ENCODE measurements at regions not wholly inside any gene's neighbourhood (a gene's known extent, or its start where the extent isn't known, plus 50 kb on each side); places are given as distances from the start of the nearest gene placed in this dataset.

DNA sequence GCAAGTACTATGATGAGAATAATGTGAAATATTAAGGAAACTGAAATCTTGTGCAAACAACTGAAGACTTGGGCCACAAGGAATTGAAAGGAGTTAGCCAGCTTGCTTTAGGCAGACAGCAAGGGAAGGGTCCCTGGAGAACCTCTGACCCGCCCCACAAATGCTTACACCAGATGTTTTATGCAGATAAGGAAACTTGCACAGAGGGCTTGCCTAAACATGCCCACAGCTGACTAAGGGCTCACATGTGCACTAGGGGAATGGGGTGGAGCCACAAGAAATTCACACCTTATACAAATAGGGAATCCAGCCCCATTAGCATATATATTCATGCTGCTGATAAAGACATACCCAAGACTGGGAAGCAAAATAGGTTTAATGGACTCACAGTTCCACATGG is 86.1 kb upstream of the CYYR1 start:
- Mint-ChIP-seq H3K27me3 (peaks cover 3% of the 10 kb centered on the region), H3K9me3 (ENCODE audit: insufficient read depth) (peaks cover 6% of the 10 kb centered on the region), H3K27ac (no peak overlapping the region), H3K4me3 (no peak overlapping the region), H3K4me1 (no peaks in the 10 kb centered on the region)
- POLR2A ChIA-PET, result no interaction called here
- no peaks in the 10 kb centered on the region for H3K36me3 ChIP-seq (replicated peaks in 1 of 2; ENCODE audit: control extremely low read depth in 1 of 2, control insufficient read depth in 1 of 2, extremely low read depth in 1 of 2, insufficient read depth in 2 of 2, low read length in 1 of 2)
- CTCF ChIA-PET, result no interaction called here
- no CpG with 5 or more reads among the region's 1 CpG for WGBS (ENCODE audit: insufficient coverage)
- no peak overlapping the region for H3K4me3 ChIP-seq (ENCODE audit: control extremely low read depth in 1 of 5, extremely low read depth in 1 of 5, insufficient read depth in 1 of 5, low read depth in 2 of 5, low read length in 4 of 5)
- no peak overlapping the region for H3K27ac ChIP-seq (ENCODE audit: low read length in 2 of 2)
- DNase-seq (no peak), ATAC-seq (ENCODE audit: low read depth) (no peak)
- intact Hi-C loops (cut with micrococcal nuclease), result loop anchor here (10.0 kb wide), 1 partner anchor 56 kb away; no protein-coding TSS in a partner anchor
- no peaks in the 10 kb centered on the region for H3K79me2 ChIP-seq (ENCODE audit: control insufficient read depth, insufficient read depth, low read length)
- no peak overlapping the region for H3K4me2 ChIP-seq (replicated peaks; ENCODE audit: low read depth, low read length, poor library complexity, severe bottlenecking)
- no peaks in the 10 kb centered on the region for H3K9me3 ChIP-seq (ENCODE audit: control extremely low read depth in 1 of 3, control insufficient read depth in 2 of 3, insufficient read depth in 1 of 3, low read length in 2 of 3)
- no peak for TF ChIP-seq EZH2 (IDR thresholded peaks at IDR 0.05; ENCODE audit: borderline replicate concordance, insufficient read depth, low read depth, low read length, poor library complexity, severe bottlenecking)
- TF ChIP-seq, protein P1, sequence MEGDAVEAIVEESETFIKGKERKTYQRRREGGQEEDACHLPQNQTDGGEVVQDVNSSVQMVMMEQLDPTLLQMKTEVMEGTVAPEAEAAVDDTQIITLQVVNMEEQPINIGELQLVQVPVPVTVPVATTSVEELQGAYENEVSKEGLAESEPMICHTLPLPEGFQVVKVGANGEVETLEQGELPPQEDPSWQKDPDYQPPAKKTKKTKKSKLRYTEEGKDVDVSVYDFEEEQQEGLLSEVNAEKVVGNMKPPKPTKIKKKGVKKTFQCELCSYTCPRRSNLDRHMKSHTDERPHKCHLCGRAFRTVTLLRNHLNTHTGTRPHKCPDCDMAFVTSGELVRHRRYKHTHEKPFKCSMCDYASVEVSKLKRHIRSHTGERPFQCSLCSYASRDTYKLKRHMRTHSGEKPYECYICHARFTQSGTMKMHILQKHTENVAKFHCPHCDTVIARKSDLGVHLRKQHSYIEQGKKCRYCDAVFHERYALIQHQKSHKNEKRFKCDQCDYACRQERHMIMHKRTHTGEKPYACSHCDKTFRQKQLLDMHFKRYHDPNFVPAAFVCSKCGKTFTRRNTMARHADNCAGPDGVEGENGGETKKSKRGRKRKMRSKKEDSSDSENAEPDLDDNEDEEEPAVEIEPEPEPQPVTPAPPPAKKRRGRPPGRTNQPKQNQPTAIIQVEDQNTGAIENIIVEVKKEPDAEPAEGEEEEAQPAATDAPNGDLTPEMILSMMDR (IDR thresholded peaks at IDR 0.05), result no peak
- H2AFZ ChIP-seq (ENCODE audit: insufficient read depth, low read depth, low read length, poor library complexity, severe bottlenecking), result no peak overlapping the region
- H3K27me3 ChIP-seq (replicated peaks in 1 of 4; ENCODE audit: control extremely low read depth in 1 of 4, control insufficient read depth in 3 of 4, insufficient read depth in 4 of 4, low read length in 3 of 4), result no peaks in the 10 kb centered on the region
- no peaks in the 10 kb centered on the region for H4K20me1 ChIP-seq (ENCODE audit: control insufficient read depth, insufficient read depth, low read length, poor library complexity, severe bottlenecking)
- no peak overlapping the region for H3K9ac ChIP-seq (ENCODE audit: low read length)
- H3K4me1 ChIP-seq (ENCODE audit: control insufficient read depth in 2 of 2, insufficient read depth in 2 of 2, low read length in 2 of 2), result no peaks in the 10 kb centered on the region

DNA sequence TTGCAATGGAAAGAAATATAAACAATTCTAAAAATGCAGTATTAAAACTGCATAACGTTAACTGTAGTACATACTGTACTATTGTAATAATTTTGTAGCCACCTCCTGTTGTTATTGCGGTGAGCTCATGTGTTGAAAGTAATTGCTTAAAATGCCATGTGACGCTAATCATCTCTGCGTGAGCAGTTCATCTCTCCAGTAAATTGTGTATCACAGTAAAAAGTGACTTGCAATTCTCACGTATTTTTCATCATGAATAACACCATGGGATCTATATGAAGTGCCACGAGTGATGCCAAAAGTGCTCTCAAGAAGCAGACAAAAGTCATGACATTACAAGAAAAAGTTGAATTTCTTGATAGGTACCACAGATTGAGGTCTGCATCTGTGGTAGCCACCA is 82.4 kb upstream of the CYYR1 start:
- CTCF ChIA-PET, result no interaction called here
- Histone ChIP-seq H3K4me2 (replicated peaks; ENCODE audit: low read depth, low read length, poor library complexity, severe bottlenecking) (no peak overlapping the region), H3K27me3 (replicated peaks in 1 of 4; ENCODE audit: control extremely low read depth in 1 of 4, control insufficient read depth in 3 of 4, insufficient read depth in 4 of 4, low read length in 3 of 4) (no peaks in the 10 kb centered on the region), H3K4me3 (ENCODE audit: control extremely low read depth in 1 of 5, extremely low read depth in 1 of 5, insufficient read depth in 1 of 5, low read depth in 2 of 5, low read length in 4 of 5) (no peak overlapping the region), H4K20me1 (ENCODE audit: control insufficient read depth, insufficient read depth, low read length, poor library complexity, severe bottlenecking) (no peaks in the 10 kb centered on the region), H3K36me3 (replicated peaks in 1 of 2; ENCODE audit: control extremely low read depth in 1 of 2, control insufficient read depth in 1 of 2, extremely low read depth in 1 of 2, insufficient read depth in 2 of 2, low read length in 1 of 2) (no peaks in the 10 kb centered on the region), H2AFZ (ENCODE audit: insufficient read depth, low read depth, low read length, poor library complexity, severe bottlenecking) (no peak overlapping the region), H3K9me3 (ENCODE audit: control extremely low read depth in 1 of 3, control insufficient read depth in 2 of 3, insufficient read depth in 1 of 3, low read length in 2 of 3) (no peaks in the 10 kb centered on the region), H3K9ac (ENCODE audit: low read length) (no peak overlapping the region), H3K27ac (ENCODE audit: low read length in 2 of 2) (no peak overlapping the region), H3K4me1 (ENCODE audit: control insufficient read depth in 2 of 2, insufficient read depth in 2 of 2, low read length in 2 of 2) (no peaks in the 10 kb centered on the region), H3K79me2 (ENCODE audit: control insufficient read depth, insufficient read depth, low read length) (no peaks in the 10 kb centered on the region)
- no peak overlapping the region for H3K4me3 Mint-ChIP-seq
- TF ChIP-seq EZH2 (IDR thresholded peaks at IDR 0.05; ENCODE audit: borderline replicate concordance, insufficient read depth, low read depth, low read length, poor library complexity, severe bottlenecking), result no peak
- TF ChIP-seq, protein P1 (IDR thresholded peaks at IDR 0.05), result no peak
- H3K4me1 Mint-ChIP-seq, result no peaks in the 10 kb centered on the region
- H3K9me3 Mint-ChIP-seq (ENCODE audit: insufficient read depth), result peaks cover 6% of the 10 kb centered on the region
- POLR2A ChIA-PET, result no interaction called here
- H3K27ac Mint-ChIP-seq, result no peak overlapping the region
- intact Hi-C loops (cut with micrococcal nuclease), result loop anchor here (10.0 kb wide), 1 partner anchor 59 kb away; no protein-coding TSS in a partner anchor
- DNase-seq, result no peak
- H3K27me3 Mint-ChIP-seq, result peaks cover 2% of the 10 kb centered on the region
- WGBS (ENCODE audit: insufficient coverage), result 83% methylated on average over 1 of the region's 6 CpGs
- ATAC-seq (ENCODE audit: low read depth), result no peak

Measured in B cell (primary cell).